EL (cell line): ENCODE measurements at regions not wholly inside any gene's neighbourhood (a gene's known extent, or its start where the extent isn't known, plus 50 kb on each side); places are given as distances from the start of the nearest gene placed in this dataset.
"Not testable (repeated sequence)": the region's sequence is repeated elsewhere in the genome, so short reads cannot be mapped to it uniquely, and the experiment has no call there.

Experiments used
- DNase-seq: peaks from one replicate; pipeline ENCODE4 v3.0.0-alpha.2; 2016

DNA sequence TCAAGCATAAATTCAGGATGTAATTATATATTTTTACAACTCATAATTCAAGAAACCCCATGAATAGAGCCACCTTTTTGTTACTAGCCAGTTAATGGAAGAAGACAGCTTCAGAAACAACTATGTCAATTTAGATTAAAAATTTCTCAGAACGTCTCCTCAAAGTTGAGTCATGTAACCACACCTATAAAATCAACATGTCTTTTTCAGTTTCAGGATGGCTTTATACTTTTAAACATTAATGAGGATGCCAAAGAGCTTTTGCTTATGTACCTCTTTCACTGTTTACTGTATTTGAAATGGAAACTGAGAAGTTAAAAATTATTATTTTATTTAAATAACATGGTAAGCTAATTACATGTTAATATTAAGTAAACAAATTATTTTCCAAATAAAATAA is 280.1 kb downstream of the PTH2R start:
- DNase-seq, result no peak

DNA sequence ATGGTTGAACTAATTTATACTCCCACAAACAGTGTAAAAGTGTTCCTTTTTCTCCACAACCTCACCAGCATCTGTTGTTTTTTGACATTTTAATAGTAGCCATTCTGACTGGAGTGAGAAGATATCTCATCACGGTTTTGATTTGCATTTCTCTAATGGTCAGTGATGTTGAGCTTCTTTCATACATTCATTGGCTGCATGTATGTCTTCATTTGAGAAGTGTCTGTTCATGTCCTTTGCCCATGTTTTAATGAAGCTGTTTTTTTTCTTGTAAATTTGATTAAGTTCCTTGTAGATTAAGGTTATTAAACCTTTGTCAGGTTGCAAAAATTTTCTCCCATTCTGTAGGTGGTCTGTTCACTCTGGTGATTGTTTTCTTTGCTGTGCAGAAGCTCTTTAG is 281.1 kb downstream of the PTH2R start:
- DNase-seq, result not testable (repeated sequence)

DNA sequence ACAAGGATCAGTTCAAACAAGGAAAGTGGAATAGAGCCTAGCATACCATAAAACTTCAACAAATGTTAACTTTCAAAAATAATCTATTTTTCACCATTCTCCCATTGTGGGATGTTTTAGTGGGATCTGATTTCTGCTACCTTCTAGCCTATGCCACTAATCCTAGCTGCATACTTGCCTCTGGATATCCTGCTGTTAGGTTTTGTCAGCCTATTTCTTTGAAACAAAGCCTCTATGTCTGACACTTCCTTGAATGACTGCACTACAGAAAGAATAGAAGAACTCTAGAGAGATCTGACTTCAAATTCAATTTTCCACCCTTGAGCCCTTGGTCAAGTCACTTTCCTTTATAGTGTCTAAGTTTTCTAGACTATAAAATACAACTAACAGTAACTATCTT is 291.5 kb downstream of the PTH2R start:
- no peak for DNase-seq

DNA sequence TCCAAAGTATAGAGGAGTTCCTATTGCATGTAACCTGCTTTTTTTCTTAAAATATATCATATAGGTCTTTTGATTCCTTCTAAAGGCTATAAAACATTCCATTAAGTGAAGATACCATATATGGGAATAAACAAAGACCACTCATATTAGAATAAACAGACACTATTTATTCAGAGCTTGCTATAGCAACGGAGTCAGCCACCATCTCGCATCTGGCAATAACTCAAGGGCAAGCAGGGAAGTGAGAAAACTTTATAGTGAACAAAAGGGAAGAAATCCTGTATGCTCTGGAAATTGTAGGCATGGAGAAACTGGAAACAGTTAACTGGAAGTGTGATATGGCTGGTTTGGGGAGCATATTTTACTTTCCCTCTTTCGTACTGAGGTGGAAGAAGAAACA is 301.9 kb downstream of the PTH2R start:
- DNase-seq, result no peak

DNA sequence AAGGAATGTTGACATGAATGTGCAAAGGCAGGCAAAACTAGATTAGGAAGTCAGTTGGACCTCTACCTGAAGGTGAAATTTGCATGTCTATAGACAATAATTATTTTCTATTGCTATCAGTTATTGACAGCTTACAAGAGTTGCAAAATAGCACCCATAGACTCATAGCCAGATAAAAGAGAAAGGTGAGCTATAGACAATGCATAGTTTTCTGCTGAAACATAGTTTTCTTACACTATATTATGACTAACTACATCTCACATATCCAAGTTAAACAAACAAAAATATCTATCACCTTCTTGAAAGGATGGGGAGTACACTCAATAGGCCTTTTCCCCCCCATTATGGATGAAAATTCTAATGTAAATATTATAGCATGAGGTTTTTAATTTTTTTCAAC is 305.0 kb downstream of the PTH2R start:
- DNase-seq, result no peak

- DNase-seq, result no peak
Observed at GRCh38 chr2:208713066-208713745, 306.6 kb downstream of the PTH2R start.

DNA sequence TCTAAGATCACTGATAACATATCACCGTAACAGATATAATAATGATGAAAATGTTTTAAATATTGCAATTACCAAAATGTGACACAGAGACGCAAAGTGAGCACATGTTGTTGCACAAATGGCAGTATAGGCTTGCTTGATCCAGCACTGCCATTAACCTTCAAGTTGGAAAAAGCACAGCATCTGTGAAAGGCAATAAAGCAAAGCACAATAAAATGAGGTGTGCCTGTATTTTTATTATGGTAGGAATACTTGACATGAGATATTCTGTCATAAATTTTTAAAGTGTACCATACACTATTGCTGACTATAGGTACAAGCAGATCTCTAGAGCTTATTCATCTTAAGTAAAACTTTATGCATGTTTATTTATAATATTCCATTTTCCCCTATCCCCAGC is 312.2 kb downstream of the PTH2R start:
- no peak for DNase-seq

DNA sequence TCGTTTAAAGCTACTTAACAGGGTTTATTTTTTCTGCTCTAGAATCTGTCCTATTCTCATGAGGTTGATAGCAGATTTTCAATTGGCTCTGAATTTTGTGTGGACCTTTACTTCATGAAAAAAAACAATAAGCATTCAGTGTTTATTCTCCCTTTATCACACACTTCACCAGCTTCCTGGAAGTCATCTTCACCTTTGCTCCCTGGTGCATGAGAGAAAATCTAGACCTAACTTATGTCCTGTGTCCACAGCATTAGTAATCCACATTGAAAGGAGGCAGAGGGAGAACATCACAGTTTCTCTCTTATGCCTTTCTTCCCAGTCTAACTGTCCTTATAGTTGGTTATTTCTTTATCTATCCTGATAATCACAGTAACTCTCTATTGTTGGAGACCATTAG is 316.1 kb downstream of the PTH2R start:
- no peak for DNase-seq

DNA sequence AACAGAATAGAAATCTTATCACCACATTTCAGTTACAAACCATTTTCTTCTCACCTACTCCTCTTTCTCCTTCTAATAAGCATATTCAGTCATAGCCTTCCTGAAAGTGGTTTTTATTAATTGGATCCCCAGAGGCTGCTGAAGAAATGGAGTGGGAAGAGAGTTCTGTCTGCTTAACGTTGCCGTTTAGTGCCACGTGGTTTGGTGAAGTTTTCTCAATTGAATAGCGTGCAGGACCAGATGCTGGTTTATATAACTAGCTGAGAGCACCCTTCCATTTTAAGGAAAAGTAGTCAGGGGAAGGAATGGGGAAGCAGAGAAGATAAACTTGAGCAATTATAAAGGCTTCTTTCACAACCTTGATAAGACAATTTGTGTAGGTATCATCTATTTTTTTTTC is 318.7 kb downstream of the PTH2R start:
- DNase-seq, result no peak

DNA sequence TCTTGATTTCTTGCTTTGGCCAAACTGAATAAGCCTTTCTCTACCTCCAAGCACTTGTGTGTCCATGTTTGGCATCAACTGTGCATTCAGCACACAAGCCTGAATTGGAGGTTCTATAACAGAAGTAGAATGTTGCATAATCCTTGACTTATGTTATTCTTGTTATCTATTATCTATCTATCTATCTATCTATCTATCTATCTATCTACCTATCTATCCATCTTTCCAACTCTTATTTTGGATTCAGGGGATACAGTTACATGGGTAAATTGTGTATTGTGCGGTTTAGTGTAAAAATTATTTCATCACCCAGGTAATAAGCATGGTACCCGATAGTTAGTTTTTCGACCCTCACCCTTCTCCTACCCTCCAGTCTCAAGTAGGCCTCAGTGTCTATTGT is 319.6 kb downstream of the PTH2R start:
- no peak for DNase-seq

- not testable (repeated sequence) for DNase-seq
Observed at GRCh38 chr2:208751663-208752415, 345.2 kb downstream of the PTH2R start.

- DNase-seq, result no peak
Observed at GRCh38 chr2:208757364-208757763, 350.8 kb downstream of the PTH2R start.

- not testable (repeated sequence) for DNase-seq
Observed at GRCh38 chr2:208773074-208773473, 366.5 kb downstream of the PTH2R start.

GRCh38 chr2:208781166-208781565 is 374.6 kb downstream of the PTH2R start:
- no peak for DNase-seq

GRCh38 chr2:208782097-208782496 is 375.5 kb downstream of the PTH2R start:
- DNase-seq, result no peak

DNA sequence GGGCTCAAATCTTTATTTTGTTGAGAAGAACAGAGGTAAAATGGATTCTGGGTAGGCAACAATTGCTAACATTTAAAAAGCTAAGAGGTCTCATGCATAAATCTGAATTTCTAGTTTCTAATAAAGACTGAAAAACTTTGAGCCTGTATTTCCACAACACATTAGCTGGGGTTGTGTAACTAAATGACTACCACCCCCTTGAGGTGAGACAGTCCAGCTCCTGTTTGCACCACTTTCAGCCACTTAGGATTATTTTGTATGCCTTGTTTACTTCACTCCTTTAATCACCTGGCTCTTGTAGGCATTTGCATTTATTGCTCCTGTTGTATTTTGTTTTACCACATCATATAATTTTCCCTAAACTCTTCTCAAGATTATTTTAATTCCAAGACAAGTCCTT is 376.6 kb downstream of the PTH2R start:
- DNase-seq, result no peak

- not testable (repeated sequence) for DNase-seq
Observed at GRCh38 chr2:208784774-208785173, 378.2 kb downstream of the PTH2R start.

GRCh38 chr2:208791257-208791656 is 384.7 kb downstream of the PTH2R start:
- no peak for DNase-seq

GRCh38 chr2:208792766-208793165 is 386.2 kb downstream of the PTH2R start:
- DNase-seq, result no peak

GRCh38 chr2:208793434-208793833 is 386.8 kb downstream of the PTH2R start:
- no peak for DNase-seq

- DNase-seq, result no peak
Observed at GRCh38 chr2:208794288-208794975, 387.8 kb downstream of the PTH2R start.

- DNase-seq, result no peak
Observed at GRCh38 chr2:208798698-208799097, 392.1 kb downstream of the PTH2R start.

- no peak for DNase-seq
Observed at GRCh38 chr2:208799397-208799796, 392.8 kb downstream of the PTH2R start.

DNA sequence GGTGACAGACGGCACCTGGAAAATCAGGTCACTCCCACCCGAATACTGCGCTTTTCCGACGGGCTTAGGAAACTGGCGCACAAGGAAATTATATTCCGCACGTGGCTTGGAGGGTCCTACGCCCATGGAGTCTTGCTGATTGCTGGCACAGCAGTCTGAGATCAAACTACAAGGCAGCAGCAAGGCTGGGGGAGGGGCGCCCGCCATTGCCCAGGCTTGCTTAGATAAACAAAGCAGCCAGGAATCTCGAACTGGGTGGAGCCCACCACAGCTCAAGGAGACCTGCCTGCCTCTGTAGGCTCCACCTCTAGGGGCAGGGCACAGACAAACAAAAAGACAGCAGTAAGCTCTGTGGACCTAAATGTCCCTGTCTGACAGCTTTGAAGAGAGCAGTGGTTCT is 394.3 kb downstream of the PTH2R start:
- DNase-seq, result not testable (repeated sequence)
